Suppressor macrophage treated with lipopolysaccharide for 1 hour (primary cell): ENCODE measurements at regions not wholly inside any gene's neighbourhood (a gene's known extent, or its start where the extent isn't known, plus 50 kb on each side); places are given as distances from the start of the nearest gene placed in this dataset.
"Not testable (repeated sequence)": the region's sequence is repeated elsewhere in the genome, so short reads cannot be mapped to it uniquely, and the experiment has no call there.

Experiments used
- DNase-seq, 3 donors: peaks; one replicate each; pipeline ENCODE4 v3.0.0-alpha.2; 2020 to 2022

- DNase-seq = not testable (repeated sequence)
Measured at GRCh38 chr9:39567396-39567795, 211.9 kb downstream of the SPATA31A1 start.

GRCh38 chr9:39568900-39569299 lies 213.4 kb downstream of the SPATA31A1 start:
- not testable (repeated sequence) for DNase-seq

- not testable (repeated sequence) for DNase-seq
Measured at GRCh38 chr9:39573024-39574022, 217.9 kb downstream of the SPATA31A1 start.

- DNase-seq = not testable (repeated sequence)
Measured at GRCh38 chr9:39579000-39579399, 223.5 kb downstream of the SPATA31A1 start.

GRCh38 chr9:39581296-39581695 lies 225.8 kb downstream of the SPATA31A1 start:
- DNase-seq = not testable (repeated sequence)

- DNase-seq = not testable (repeated sequence)
Measured at GRCh38 chr9:39582677-39583412, 227.4 kb downstream of the SPATA31A1 start.

- DNase-seq = not testable (repeated sequence)
Measured at GRCh38 chr9:39583413-39583747, 227.9 kb downstream of the SPATA31A1 start.

- DNase-seq = not testable (repeated sequence)
Measured at GRCh38 chr9:39585233-39585632, 229.8 kb downstream of the SPATA31A1 start.

GRCh38 chr9:39587844-39588499 lies 232.5 kb downstream of the SPATA31A1 start:
- DNase-seq = no peak

GRCh38 chr9:39588500-39589137 lies 233.2 kb downstream of the SPATA31A1 start:
- DNase-seq = no peak

- not testable (repeated sequence) for DNase-seq
Measured at GRCh38 chr9:39604089-39604488, 248.6 kb downstream of the SPATA31A1 start.

GRCh38 chr9:39611449-39612231 lies 256.2 kb downstream of the SPATA31A1 start:
- not testable (repeated sequence) for DNase-seq

- DNase-seq = not testable (repeated sequence)
Measured at GRCh38 chr9:39616480-39616879, 261.0 kb downstream of the SPATA31A1 start.

- DNase-seq = not testable (repeated sequence)
Measured at GRCh38 chr9:39624048-39624447, 268.6 kb downstream of the SPATA31A1 start.

- not testable (repeated sequence) for DNase-seq
Measured at GRCh38 chr9:39632071-39632470, 276.6 kb downstream of the SPATA31A1 start.

GRCh38 chr9:39649029-39649428 lies 293.6 kb downstream of the SPATA31A1 start:
- DNase-seq = not testable (repeated sequence)

- not testable (repeated sequence) for DNase-seq
Measured at GRCh38 chr9:39656960-39657603, 301.6 kb downstream of the SPATA31A1 start.

GRCh38 chr9:39663020-39663419 lies 307.6 kb downstream of the SPATA31A1 start:
- DNase-seq = not testable (repeated sequence)

GRCh38 chr9:39663713-39664112 lies 308.2 kb downstream of the SPATA31A1 start:
- DNase-seq = not testable (repeated sequence)

GRCh38 chr9:39665020-39665419 lies 309.6 kb downstream of the SPATA31A1 start:
- not testable (repeated sequence) for DNase-seq
